Sigmoid colon (tissue), 6 donors: ENCODE measurements at regions not wholly inside any gene's neighbourhood (a gene's known extent, or its start where the extent isn't known, plus 50 kb on each side); places are given as distances from the start of the nearest gene placed in this dataset.

Source experiments
- DNase-seq: peaks from one replicate; pipeline ENCODE4 v3.0.0-alpha.2; 2019
- H3K27ac ChIP-seq, 4 donors: fragments of 200-600 bp; sonication (generic); one replicate each; pipeline ENCODE4 v1.5.1; 2016 to 2019; ENCODE audit warnings: mild to moderate bottlenecking in 1 of 4
- H3K27me3 ChIP-seq, 3 donors: fragments of 200-600 bp; sonication (generic); one replicate each; pipeline ENCODE4 v1.5.1; 2019; ENCODE audit warnings: mild to moderate bottlenecking in 1 of 3
- H3K36me3 ChIP-seq, 4 donors: fragments of 200-600 bp; sonication (generic); one replicate each; pipeline ENCODE4 v1.5.1; 2016 to 2019
- H3K4me1 ChIP-seq, 4 donors: fragments of 200-600 bp; sonication (generic); one replicate each; pipeline ENCODE4 v1.5.1; 2017 to 2019
- H3K4me3 ChIP-seq, 4 donors: fragments of 200-600 bp; sonication (generic); one replicate each; pipeline ENCODE4 v1.5.1; 2017 to 2019; ENCODE audit warnings: mild to moderate bottlenecking in 2 of 4, moderate library complexity in 1 of 4
- H3K9me3 ChIP-seq, 4 donors: fragments of 200-600 bp in 3 of 4; sonication (generic) in 3 of 4; one replicate each; pipeline versions ENCODE4 v1.5.1 to v1.6.1; 2013 to 2019
- CTCF ChIP-seq, 4 experiments: fragments of 450-650 bp in 3 of 4; fragments of 200-600 bp in 1 of 4; IDR thresholded peaks; one replicate each; pipeline ENCODE4 v1.5.1; 2016 to 2019; ENCODE audit warnings: antibody characterized with exemption in 4 of 4, mild to moderate bottlenecking in 3 of 4, moderate library complexity in 2 of 4
- EP300 ChIP-seq, 4 donors: sonication (generic); formaldehyde crosslinking; IDR thresholded peaks; one replicate each; pipeline ENCODE4 v1.6.1; 2017; ENCODE audit warnings: antibody characterized with exemption in 4 of 4
- POLR2A ChIP-seq, 2 donors: fragments of 450-650 bp; IDR thresholded peaks; one replicate each; pipeline ENCODE4 v1.6.1; 2016; ENCODE audit warnings: antibody characterized with exemption in 2 of 2, mild to moderate bottlenecking in 2 of 2, moderate library complexity in 2 of 2
- POLR2AphosphoS5 ChIP-seq, 4 donors: sonication (generic); formaldehyde crosslinking; IDR thresholded peaks; one replicate each; pipeline ENCODE4 v1.6.1; 2017; ENCODE audit warnings: antibody characterized with exemption in 4 of 4
- WGBS, 2 donors: extraction: QIAGEN DNeasy Blood & Tissue Kit; methylation state at CpG; one replicate each; pipeline ENCODE4 v1.1.7; 2013; 5-methylcytosine and 5-hydroxymethylcytosine counted together
- intact Hi-C: fragments of 100-400 bp; cut with DNase I; formaldehyde crosslinking; loops from one replicate; pipeline ENCODE4 v1.15.1; 2023
- donor health status: healthy with polysubstance abuse.
- donor health status: healthy.

GRCh38 chr1:184276416-184276815, 110.4 kb upstream of the C1orf21 start:
- Histone ChIP-seq H3K9me3 (no peaks in the 10 kb centered on the region), H3K4me3 (no peak overlapping the region), H3K27me3 (no peaks in the 10 kb centered on the region), H3K4me1 (no peaks in the 10 kb centered on the region), H3K27ac (no peak overlapping the region), H3K36me3 (no peaks in the 10 kb centered on the region)
- intact Hi-C loops: no loop called here
- 60 to 72% methylated on average over 3 of the region's 3 CpGs for WGBS, 2 donors
- TF ChIP-seq POLR2A (IDR thresholded peaks at IDR 0.05) (no peak), EP300 (IDR thresholded peaks at IDR 0.05) (no peak), POLR2AphosphoS5 (IDR thresholded peaks at IDR 0.05) (no peak), CTCF (IDR thresholded peaks at IDR 0.05) (no peak)
- DNase-seq: no peak

GRCh38 chr1:184279911-184280458, 106.8 kb upstream of the C1orf21 start:
- Histone ChIP-seq H3K4me1 (peaks cover 0 to 25% (median 17%) of the 10 kb centered on the region in 4 donors), H3K27me3 (no peaks in the 10 kb centered on the region), H3K27ac (no peak overlapping the region), H3K4me3 (no peak overlapping the region), H3K9me3 (no peaks in the 10 kb centered on the region), H3K36me3 (no peaks in the 10 kb centered on the region)
- intact Hi-C loops: loop anchor here (5.0 kb wide), 1 partner anchor 107 kb away; the partner anchor contains the start of gene C1orf21
- 93% methylated on average over 7 of the region's 7 CpGs for WGBS, 2 donors
- DNase-seq: no peak
- TF ChIP-seq CTCF (IDR thresholded peaks at IDR 0.05) (no peak), POLR2AphosphoS5 (IDR thresholded peaks at IDR 0.05) (no peak), POLR2A (IDR thresholded peaks at IDR 0.05) (no peak), EP300 (IDR thresholded peaks at IDR 0.05) (no peak)

GRCh38 chr1:184283999-184284398, 102.8 kb upstream of the C1orf21 start:
- H3K27ac ChIP-seq: peak overlapping the region; percentile 4 to 74 (median 70)
- 66 to 70% methylated on average over 1 of the region's 1 CpG for WGBS, 2 donors
- no peaks in the 10 kb centered on the region for H3K9me3 ChIP-seq
- H3K4me1 ChIP-seq: peaks cover 0 to 44% (median 26%) of the 10 kb centered on the region in 4 donors
- H3K36me3 ChIP-seq: no peaks in the 10 kb centered on the region
- intact Hi-C loops: loop anchor here (5.0 kb wide), 1 partner anchor 103 kb away; the partner anchor contains the start of gene C1orf21
- H3K27me3 ChIP-seq: no peaks in the 10 kb centered on the region
- H3K4me3 ChIP-seq: no peak overlapping the region
- TF ChIP-seq POLR2AphosphoS5 (IDR thresholded peaks at IDR 0.05) (peak; percentile 43 to 79 (median 72)), EP300 (IDR thresholded peaks at IDR 0.05) (peak in 3 of 4 donors; percentile 45 to 69 (median 57)), CTCF (IDR thresholded peaks at IDR 0.05) (no peak), POLR2A (IDR thresholded peaks at IDR 0.05) (no peak)
- peak; percentile 90 for DNase-seq

- TF ChIP-seq POLR2A (IDR thresholded peaks at IDR 0.05) (no peak), EP300 (IDR thresholded peaks at IDR 0.05) (no peak), POLR2AphosphoS5 (IDR thresholded peaks at IDR 0.05) (no peak), CTCF (IDR thresholded peaks at IDR 0.05) (no peak)
These were observed 101.9 kb upstream of the C1orf21 start for GRCh38 chr1:184284900-184285299.

More at GRCh38 chr1:184284900-184285299, 101.9 kb upstream of the C1orf21 start:
- H3K4me1 ChIP-seq: peaks cover 0 to 44% (median 26%) of the 10 kb centered on the region in 4 donors
- WGBS, 2 donors: 91 to 96% methylated on average over 1 of the region's 1 CpG
- no peak overlapping the region for H3K4me3 ChIP-seq
- H3K9me3 ChIP-seq: peaks cover 0 to 3% (median 0%) of the 10 kb centered on the region in 4 donors
- peak overlapping the region in 3 of 4 donors; percentile 69 to 74 (median 70) for H3K27ac ChIP-seq
- H3K36me3 ChIP-seq: no peaks in the 10 kb centered on the region
- no peak for DNase-seq
- intact Hi-C loops: loop anchor here (5.0 kb wide), 1 partner anchor 102 kb away; the partner anchor contains the start of gene C1orf21
- H3K27me3 ChIP-seq: no peaks in the 10 kb centered on the region
